Neural cell (in vitro differentiated cells): ENCODE measurements at regions not wholly inside any gene's neighbourhood (a gene's known extent, or its start where the extent isn't known, plus 50 kb on each side); places are given as distances from the start of the nearest gene placed in this dataset.

Experiments used
- EZH2 ChIP-seq: fragments of 200-600, 300-800 bp; shearing (Covaris generic), sonication (generic); IDR thresholded peaks from 2 replicates; pipeline ENCODE4 v1.6.1; 2014; ENCODE audit warnings: antibody characterized with exemption, low read length, borderline replicate concordance, mild to moderate bottlenecking; ENCODE audit not compliant: insufficient read depth, poor library complexity, severe bottlenecking
- POLR2AphosphoS5 ChIP-seq: IDR thresholded peaks from 2 replicates; pipeline ENCODE4 v1.6.1; 2012
- RAD21 ChIP-seq: fragments of 450-650 bp; conservative IDR thresholded peaks from 2 replicates; pipeline ENCODE4 v1.6.1; 2014; ENCODE audit warnings: antibody characterized with exemption, mild to moderate bottlenecking, moderate library complexity
- TAF1 ChIP-seq: IDR thresholded peaks from 2 replicates; pipeline ENCODE4 v1.6.1; 2012; ENCODE audit warnings: low read depth
- TF ChIP-seq, protein P1 (sequence below): IDR thresholded peaks from 2 replicates; pipeline ENCODE4 v1.6.1; 2012; ENCODE audit warnings: borderline replicate concordance
- TF ChIP-seq, protein P2 (sequence below): fragments of 450-650 bp; IDR thresholded peaks from 2 replicates; pipeline ENCODE4 v1.5.1; 2014; ENCODE audit warnings: antibody characterized with exemption, mild to moderate bottlenecking, moderate library complexity; ENCODE audit not compliant: poor library complexity, severe bottlenecking

DNA sequence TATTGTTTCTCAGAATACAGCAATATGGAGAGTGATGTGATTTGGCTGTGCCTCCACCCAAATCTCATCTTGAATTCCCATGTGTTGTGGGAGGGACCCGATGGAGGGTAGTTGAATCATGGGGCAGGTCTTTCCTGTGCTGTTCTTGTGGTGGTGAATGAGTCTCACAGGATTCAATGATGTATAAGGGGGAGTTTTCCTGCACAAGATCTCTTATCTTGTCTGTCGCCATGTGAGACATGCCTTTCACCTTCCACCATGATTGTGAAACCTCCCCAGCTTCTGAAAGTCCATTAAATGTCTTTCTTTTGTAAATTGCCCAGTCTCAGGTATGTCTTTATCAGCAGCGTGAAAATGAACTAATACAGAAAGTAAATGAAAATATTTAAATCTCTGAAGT lies 234.8 kb upstream of the TENT5A start:
- TF ChIP-seq POLR2AphosphoS5 (no peak), EZH2 (no peak), TAF1 (no peak), RAD21 (no peak)
- TF ChIP-seq, protein P1, sequence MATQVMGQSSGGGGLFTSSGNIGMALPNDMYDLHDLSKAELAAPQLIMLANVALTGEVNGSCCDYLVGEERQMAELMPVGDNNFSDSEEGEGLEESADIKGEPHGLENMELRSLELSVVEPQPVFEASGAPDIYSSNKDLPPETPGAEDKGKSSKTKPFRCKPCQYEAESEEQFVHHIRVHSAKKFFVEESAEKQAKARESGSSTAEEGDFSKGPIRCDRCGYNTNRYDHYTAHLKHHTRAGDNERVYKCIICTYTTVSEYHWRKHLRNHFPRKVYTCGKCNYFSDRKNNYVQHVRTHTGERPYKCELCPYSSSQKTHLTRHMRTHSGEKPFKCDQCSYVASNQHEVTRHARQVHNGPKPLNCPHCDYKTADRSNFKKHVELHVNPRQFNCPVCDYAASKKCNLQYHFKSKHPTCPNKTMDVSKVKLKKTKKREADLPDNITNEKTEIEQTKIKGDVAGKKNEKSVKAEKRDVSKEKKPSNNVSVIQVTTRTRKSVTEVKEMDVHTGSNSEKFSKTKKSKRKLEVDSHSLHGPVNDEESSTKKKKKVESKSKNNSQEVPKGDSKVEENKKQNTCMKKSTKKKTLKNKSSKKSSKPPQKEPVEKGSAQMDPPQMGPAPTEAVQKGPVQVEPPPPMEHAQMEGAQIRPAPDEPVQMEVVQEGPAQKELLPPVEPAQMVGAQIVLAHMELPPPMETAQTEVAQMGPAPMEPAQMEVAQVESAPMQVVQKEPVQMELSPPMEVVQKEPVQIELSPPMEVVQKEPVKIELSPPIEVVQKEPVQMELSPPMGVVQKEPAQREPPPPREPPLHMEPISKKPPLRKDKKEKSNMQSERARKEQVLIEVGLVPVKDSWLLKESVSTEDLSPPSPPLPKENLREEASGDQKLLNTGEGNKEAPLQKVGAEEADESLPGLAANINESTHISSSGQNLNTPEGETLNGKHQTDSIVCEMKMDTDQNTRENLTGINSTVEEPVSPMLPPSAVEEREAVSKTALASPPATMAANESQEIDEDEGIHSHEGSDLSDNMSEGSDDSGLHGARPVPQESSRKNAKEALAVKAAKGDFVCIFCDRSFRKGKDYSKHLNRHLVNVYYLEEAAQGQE = no peak
- TF ChIP-seq, protein P2, sequence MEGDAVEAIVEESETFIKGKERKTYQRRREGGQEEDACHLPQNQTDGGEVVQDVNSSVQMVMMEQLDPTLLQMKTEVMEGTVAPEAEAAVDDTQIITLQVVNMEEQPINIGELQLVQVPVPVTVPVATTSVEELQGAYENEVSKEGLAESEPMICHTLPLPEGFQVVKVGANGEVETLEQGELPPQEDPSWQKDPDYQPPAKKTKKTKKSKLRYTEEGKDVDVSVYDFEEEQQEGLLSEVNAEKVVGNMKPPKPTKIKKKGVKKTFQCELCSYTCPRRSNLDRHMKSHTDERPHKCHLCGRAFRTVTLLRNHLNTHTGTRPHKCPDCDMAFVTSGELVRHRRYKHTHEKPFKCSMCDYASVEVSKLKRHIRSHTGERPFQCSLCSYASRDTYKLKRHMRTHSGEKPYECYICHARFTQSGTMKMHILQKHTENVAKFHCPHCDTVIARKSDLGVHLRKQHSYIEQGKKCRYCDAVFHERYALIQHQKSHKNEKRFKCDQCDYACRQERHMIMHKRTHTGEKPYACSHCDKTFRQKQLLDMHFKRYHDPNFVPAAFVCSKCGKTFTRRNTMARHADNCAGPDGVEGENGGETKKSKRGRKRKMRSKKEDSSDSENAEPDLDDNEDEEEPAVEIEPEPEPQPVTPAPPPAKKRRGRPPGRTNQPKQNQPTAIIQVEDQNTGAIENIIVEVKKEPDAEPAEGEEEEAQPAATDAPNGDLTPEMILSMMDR = no peak
